NB4 (cell line): ENCODE measurements at regions not wholly inside any gene's neighbourhood (a gene's known extent, or its start where the extent isn't known, plus 50 kb on each side); places are given as distances from the start of the nearest gene placed in this dataset.
"Not testable (repeated sequence)": the region's sequence is repeated elsewhere in the genome, so short reads cannot be mapped to it uniquely, and the experiment has no call there.

Experiments used
- DNase-seq: peaks from one replicate; pipeline ENCODE4 v3.0.0; 2010; ENCODE audit warnings: low read depth
- H3K4me3 ChIP-seq: one replicate; pipeline ENCODE4 v1.5.1; 2011; ENCODE audit warnings: mild to moderate bottlenecking, low read depth, low read length, moderate library complexity
- CTCF ChIP-seq: IDR thresholded peaks from one replicate; pipeline ENCODE4 v1.5.1; 2012; ENCODE audit warnings: low read depth, low read length
- MAX ChIP-seq: IDR thresholded peaks from 2 replicates; pipeline ENCODE4 v1.6.1; 2011; ENCODE audit warnings: low read depth, low read length
- MYC ChIP-seq: IDR thresholded peaks from 2 replicates; pipeline ENCODE4 v1.6.1; 2011; ENCODE audit warnings: low read depth, low read length
- POLR2A ChIP-seq: IDR thresholded peaks from 2 replicates; pipeline ENCODE4 v1.6.1; 2011; ENCODE audit warnings: mild to moderate bottlenecking; ENCODE audit not compliant: insufficient read length; ENCODE audit errors: extremely low read depth

GRCh38 chr2:89797320-89798038, 1106.0 kb downstream of the RPIA start:
- H3K4me3 ChIP-seq, result no peak overlapping the region
- DNase-seq, result no peak
- no peak for TF ChIP-seq MAX
- no peak for TF ChIP-seq MYC
- TF ChIP-seq POLR2A, result no peak
- TF ChIP-seq CTCF, result no peak

GRCh38 chr2:89801207-89801606, 1109.7 kb downstream of the RPIA start:
- DNase-seq, H3K4me3 ChIP-seq: not testable (repeated sequence)

GRCh38 chr2:89806363-89806762, 1114.9 kb downstream of the RPIA start:
- H3K4me3 ChIP-seq, result not testable (repeated sequence)

GRCh38 chr2:89811295-89811694, 1119.8 kb downstream of the RPIA start:
- no peak overlapping the region for H3K4me3 ChIP-seq
- TF ChIP-seq MAX (no peak), MYC (no peak), POLR2A (no peak), CTCF (no peak)
- no peak for DNase-seq

More at GRCh38 chr2:89806363-89806762, 1114.9 kb downstream of the RPIA start:
- DNase-seq, result not testable (repeated sequence)

- not testable (repeated sequence) for DNase-seq, H3K4me3 ChIP-seq
Measured at GRCh38 chr2:89811910-89812309, 1120.4 kb downstream of the RPIA start.

- not testable (repeated sequence) for H3K4me3 ChIP-seq, DNase-seq
Measured at GRCh38 chr2:89814359-89814758, 1122.9 kb downstream of the RPIA start.

GRCh38 chr2:89818873-89819272, 1127.4 kb downstream of the RPIA start:
- no peak for DNase-seq
- no peak overlapping the region for H3K4me3 ChIP-seq
- no peak for TF ChIP-seq MYC
- TF ChIP-seq MAX, result no peak
- TF ChIP-seq POLR2A, result no peak
- TF ChIP-seq CTCF, result no peak

GRCh38 chr2:89819809-89820208, 1128.3 kb downstream of the RPIA start:
- H3K4me3 ChIP-seq, result no peak overlapping the region
- TF ChIP-seq MYC, result no peak
- no peak for DNase-seq

GRCh38 chr2:89820248-89820647, 1128.8 kb downstream of the RPIA start:
- no peak overlapping the region for H3K4me3 ChIP-seq
- TF ChIP-seq MAX, result no peak
- DNase-seq, result no peak
